MG63 (cell line): ENCODE measurements at regions not wholly inside any gene's neighbourhood (a gene's known extent, or its start where the extent isn't known, plus 50 kb on each side); places are given as distances from the start of the nearest gene placed in this dataset.

Experiments used
- DNase-seq: peaks from one replicate; pipeline ENCODE4 v3.0.0-alpha.2; 2020
- H3K27me3 ChIP-seq: fragments of 250-450 bp; sonication (Bioruptor Pico); 2 replicates; pipeline ENCODE4 v1.5.1; 2020; ENCODE audit warnings: mild to moderate bottlenecking, moderate library complexity
- H3K36me3 ChIP-seq: fragments of 250-450 bp; sonication (Bioruptor Pico); 2 replicates; pipeline ENCODE4 v1.5.1; 2020; ENCODE audit warnings: mild to moderate bottlenecking, moderate library complexity
- H3K4me3 ChIP-seq: fragments of 250-450 bp; sonication (Bioruptor Pico); 2 replicates; pipeline ENCODE4 v1.5.1; 2020; ENCODE audit warnings: mild to moderate bottlenecking, moderate library complexity
- H3K9me3 ChIP-seq: fragments of 250-450 bp; sonication (Bioruptor Pico); 2 replicates; pipeline ENCODE4 v1.5.1; 2020; ENCODE audit warnings: mild to moderate bottlenecking, moderate library complexity

GRCh38 chr5:129163810-129164378 lies 69.3 kb downstream of the ISOC1 start:
- no peak for DNase-seq
- H3K36me3 ChIP-seq: no peaks in the 10 kb centered on the region
- H3K27me3 ChIP-seq: no peaks in the 10 kb centered on the region
- no peak overlapping the region for H3K4me3 ChIP-seq
- peaks cover 14% of the 10 kb centered on the region for H3K9me3 ChIP-seq

GRCh38 chr5:129170050-129170449 lies 75.5 kb downstream of the ISOC1 start:
- H3K4me3 ChIP-seq: no peak overlapping the region
- H3K36me3 ChIP-seq: no peaks in the 10 kb centered on the region
- DNase-seq: no peak
- H3K9me3 ChIP-seq: no peaks in the 10 kb centered on the region
- H3K27me3 ChIP-seq: peaks cover 2% of the 10 kb centered on the region; the same call in 1 of the 2 replicates

- Histone ChIP-seq H3K36me3 (no peaks in the 10 kb centered on the region), H3K27me3 (peaks cover 2% of the 10 kb centered on the region; the same call in 1 of the 2 replicates), H3K4me3 (no peak overlapping the region), H3K9me3 (no peaks in the 10 kb centered on the region)
- no peak for DNase-seq
Observed at GRCh38 chr5:129171194-129171944, 76.8 kb downstream of the ISOC1 start.

- peaks cover 2% of the 10 kb centered on the region; the same call in 1 of the 2 replicates for H3K27me3 ChIP-seq
- no peak for DNase-seq
- no peaks in the 10 kb centered on the region for H3K36me3 ChIP-seq
- no peak overlapping the region for H3K4me3 ChIP-seq
- no peaks in the 10 kb centered on the region for H3K9me3 ChIP-seq
Observed at GRCh38 chr5:129172580-129172979, 78.0 kb downstream of the ISOC1 start.

- no peak overlapping the region for H3K4me3 ChIP-seq
- H3K36me3 ChIP-seq: no peaks in the 10 kb centered on the region
- no peaks in the 10 kb centered on the region for H3K9me3 ChIP-seq
- peaks cover 2% of the 10 kb centered on the region; the same call in 1 of the 2 replicates for H3K27me3 ChIP-seq
- DNase-seq: no peak
Observed at GRCh38 chr5:129173771-129174170, 79.2 kb downstream of the ISOC1 start.

- no peak for DNase-seq
- H3K36me3 ChIP-seq: no peaks in the 10 kb centered on the region
- peaks cover 2% of the 10 kb centered on the region; the same call in 1 of the 2 replicates for H3K27me3 ChIP-seq
- no peaks in the 10 kb centered on the region for H3K9me3 ChIP-seq
- no peak overlapping the region for H3K4me3 ChIP-seq
Observed at GRCh38 chr5:129174480-129174879, 79.9 kb downstream of the ISOC1 start.

- no peak overlapping the region for H3K4me3 ChIP-seq
- H3K27me3 ChIP-seq: no peaks in the 10 kb centered on the region
- H3K9me3 ChIP-seq: no peaks in the 10 kb centered on the region
- no peaks in the 10 kb centered on the region for H3K36me3 ChIP-seq
- DNase-seq: no peak
Observed at GRCh38 chr5:129177451-129177850, 82.9 kb downstream of the ISOC1 start.

GRCh38 chr5:129199308-129199707 lies 104.8 kb downstream of the ISOC1 start:
- Histone ChIP-seq H3K9me3 (no peaks in the 10 kb centered on the region), H3K36me3 (no peaks in the 10 kb centered on the region), H3K4me3 (no peak overlapping the region), H3K27me3 (no peaks in the 10 kb centered on the region)
- no peak for DNase-seq

GRCh38 chr5:129204525-129204924 lies 110.0 kb downstream of the ISOC1 start:
- H3K4me3 ChIP-seq: no peak overlapping the region

GRCh38 chr5:129216001-129216400 lies 121.5 kb downstream of the ISOC1 start:
- Histone ChIP-seq H3K36me3 (no peaks in the 10 kb centered on the region), H3K27me3 (no peaks in the 10 kb centered on the region), H3K4me3 (no peak overlapping the region), H3K9me3 (peaks cover 9% of the 10 kb centered on the region)
- DNase-seq: no peak

More at GRCh38 chr5:129204525-129204924, 110.0 kb downstream of the ISOC1 start:
- no peaks in the 10 kb centered on the region for H3K36me3 ChIP-seq
- DNase-seq: no peak
- H3K9me3 ChIP-seq: peaks cover 4% of the 10 kb centered on the region; the same call in 1 of the 2 replicates
- H3K27me3 ChIP-seq: no peaks in the 10 kb centered on the region

- Histone ChIP-seq H3K36me3 (no peaks in the 10 kb centered on the region), H3K4me3 (no peak overlapping the region), H3K9me3 (peaks cover 9% of the 10 kb centered on the region), H3K27me3 (no peaks in the 10 kb centered on the region)
- DNase-seq: no peak
Observed at GRCh38 chr5:129217179-129217578, 122.6 kb downstream of the ISOC1 start.

- DNase-seq: no peak
Observed at GRCh38 chr5:129223178-129223577, 128.6 kb downstream of the ISOC1 start.

GRCh38 chr5:129228577-129228976 lies 134.0 kb downstream of the ISOC1 start:
- Histone ChIP-seq H3K4me3 (no peak overlapping the region), H3K36me3 (no peaks in the 10 kb centered on the region), H3K27me3 (no peaks in the 10 kb centered on the region), H3K9me3 (no peaks in the 10 kb centered on the region)
- no peak for DNase-seq

More at GRCh38 chr5:129223178-129223577, 128.6 kb downstream of the ISOC1 start:
- Histone ChIP-seq H3K27me3 (no peaks in the 10 kb centered on the region), H3K4me3 (no peak overlapping the region), H3K36me3 (no peaks in the 10 kb centered on the region), H3K9me3 (no peaks in the 10 kb centered on the region)

- H3K9me3 ChIP-seq: no peaks in the 10 kb centered on the region
- H3K36me3 ChIP-seq: no peaks in the 10 kb centered on the region
- no peak for DNase-seq
- no peaks in the 10 kb centered on the region for H3K27me3 ChIP-seq
- H3K4me3 ChIP-seq: no peak overlapping the region
Observed at GRCh38 chr5:129241755-129242154, 147.2 kb downstream of the ISOC1 start.

GRCh38 chr5:129243039-129243438 lies 148.5 kb downstream of the ISOC1 start:
- no peak for DNase-seq
- no peaks in the 10 kb centered on the region for H3K36me3 ChIP-seq
- H3K27me3 ChIP-seq: no peaks in the 10 kb centered on the region
- H3K9me3 ChIP-seq: no peaks in the 10 kb centered on the region
- no peak overlapping the region for H3K4me3 ChIP-seq

GRCh38 chr5:129244478-129244877 lies 149.9 kb downstream of the ISOC1 start:
- Histone ChIP-seq H3K9me3 (no peaks in the 10 kb centered on the region), H3K27me3 (no peaks in the 10 kb centered on the region), H3K4me3 (no peak overlapping the region), H3K36me3 (no peaks in the 10 kb centered on the region)
- no peak for DNase-seq

- H3K36me3 ChIP-seq: no peaks in the 10 kb centered on the region
- no peak overlapping the region for H3K4me3 ChIP-seq
- DNase-seq: no peak
- no peaks in the 10 kb centered on the region for H3K27me3 ChIP-seq
- no peaks in the 10 kb centered on the region for H3K9me3 ChIP-seq
Observed at GRCh38 chr5:129245489-129245888, 150.9 kb downstream of the ISOC1 start.

- H3K9me3 ChIP-seq: no peaks in the 10 kb centered on the region
- no peak for DNase-seq
Observed at GRCh38 chr5:129246088-129246487, 151.5 kb downstream of the ISOC1 start.

More at GRCh38 chr5:129246088-129246487, 151.5 kb downstream of the ISOC1 start:
- no peaks in the 10 kb centered on the region for H3K27me3 ChIP-seq
- H3K36me3 ChIP-seq: no peaks in the 10 kb centered on the region
- H3K4me3 ChIP-seq: no peak overlapping the region
